ENCODE measurements at regions not wholly inside any gene's neighbourhood (a gene's known extent, or its start where the extent isn't known, plus 50 kb on each side); places are given as distances from the start of the nearest gene placed in this dataset.
"Not testable (repeated sequence)": the region's sequence is repeated elsewhere in the genome, so short reads cannot be mapped to it uniquely, and the experiment has no call there.

DNA sequence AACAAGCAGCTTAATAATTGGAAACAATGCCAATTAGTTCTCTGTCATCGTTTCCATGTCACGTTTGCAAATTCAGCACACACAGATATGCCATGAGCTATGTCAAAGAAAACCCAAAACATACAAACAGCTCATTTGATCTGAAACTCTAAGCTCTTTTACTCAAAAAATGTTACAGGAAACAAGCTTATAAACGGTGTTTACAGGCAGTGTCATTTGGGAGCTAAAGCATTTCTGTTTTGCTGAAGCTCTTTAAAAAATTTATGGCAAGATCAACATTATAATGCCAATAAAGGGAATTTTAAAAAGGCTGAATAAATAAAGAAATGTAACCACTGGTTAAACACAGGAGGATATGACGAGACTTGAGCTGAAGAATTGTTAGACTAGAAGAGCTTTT, 94.0 kb upstream of the HS3ST2 start:
- DNase-seq (ENCODE audit: low spot score) = no peak

DNA sequence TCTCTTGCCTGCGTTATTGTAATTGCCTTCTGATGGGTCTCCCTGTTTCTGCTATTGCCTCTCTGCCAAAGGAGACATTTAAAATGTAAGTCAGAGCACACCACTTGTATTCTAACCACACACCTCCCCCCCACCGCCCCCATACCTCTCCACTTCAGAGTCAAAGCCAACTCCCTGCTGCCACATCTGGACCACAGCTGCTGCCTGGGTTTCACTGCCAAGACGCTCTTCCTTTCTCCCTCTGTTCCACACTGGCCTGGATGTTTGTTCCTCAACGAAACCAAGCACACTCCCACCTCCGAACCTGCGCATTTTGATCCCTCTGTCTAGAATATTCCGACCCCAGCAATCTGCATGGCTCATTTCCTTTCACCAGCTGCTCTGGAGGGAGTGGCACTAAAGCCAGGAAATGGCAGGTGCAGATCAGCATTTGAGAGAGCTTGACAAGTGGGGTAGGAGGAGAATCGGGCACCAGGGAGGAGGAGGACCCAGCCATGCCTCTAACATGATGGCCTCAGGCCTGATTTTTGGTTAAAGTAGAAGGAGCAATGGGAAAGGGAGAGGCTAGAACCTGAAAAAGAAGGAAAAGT, 92.4 kb upstream of the HS3ST2 start:
- DNase-seq (ENCODE audit: low spot score) = no peak

DNA sequence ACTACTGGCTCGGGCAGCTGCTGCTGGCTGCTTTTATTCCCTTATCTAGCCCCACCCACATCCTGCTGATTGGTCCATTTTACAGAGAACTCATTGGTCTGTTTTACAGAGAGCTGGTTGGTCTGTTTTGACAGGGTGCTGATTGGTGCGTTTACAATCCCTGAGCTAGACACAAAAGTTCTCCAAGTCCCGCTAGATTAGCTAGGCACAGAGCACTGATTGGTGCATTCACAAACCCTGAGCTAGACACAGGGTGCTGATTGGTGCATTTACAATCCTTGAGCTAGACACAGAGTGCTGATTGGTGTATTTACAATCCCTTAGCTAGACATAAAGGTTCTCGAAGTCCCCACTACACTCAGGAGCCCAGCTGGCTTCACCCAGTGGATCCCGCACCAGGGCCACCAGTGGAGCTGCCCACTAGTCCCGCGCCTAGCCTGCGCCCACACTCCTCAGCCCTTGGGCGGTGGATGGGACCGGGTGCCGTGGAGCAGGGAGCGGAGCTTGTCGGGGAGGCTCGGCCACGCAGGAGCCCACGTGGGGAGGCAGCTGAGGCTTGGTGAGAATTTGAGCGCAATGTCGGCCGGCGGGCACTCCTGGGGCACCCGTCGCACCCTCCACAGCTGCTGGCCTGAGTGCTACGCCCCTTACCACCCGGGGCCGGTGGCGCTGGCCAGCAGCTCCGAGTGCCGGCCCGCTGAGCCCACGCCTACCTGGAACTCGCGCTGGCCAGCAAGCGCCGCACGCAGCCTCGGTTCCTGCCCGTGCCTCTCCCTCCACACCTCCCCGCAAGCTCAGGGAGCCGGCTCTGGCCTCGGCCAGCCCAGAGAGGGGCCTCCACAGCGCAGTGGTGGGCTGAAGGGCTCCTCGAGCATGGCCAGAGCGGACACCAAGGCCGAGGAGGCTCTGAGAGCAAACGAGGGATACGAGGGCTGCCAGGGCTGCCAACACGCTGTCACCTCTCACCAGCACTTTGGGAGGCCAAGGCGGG, 91.1 kb upstream of the HS3ST2 start:
- not testable (repeated sequence) for DNase-seq (ENCODE audit: low spot score)

DNA sequence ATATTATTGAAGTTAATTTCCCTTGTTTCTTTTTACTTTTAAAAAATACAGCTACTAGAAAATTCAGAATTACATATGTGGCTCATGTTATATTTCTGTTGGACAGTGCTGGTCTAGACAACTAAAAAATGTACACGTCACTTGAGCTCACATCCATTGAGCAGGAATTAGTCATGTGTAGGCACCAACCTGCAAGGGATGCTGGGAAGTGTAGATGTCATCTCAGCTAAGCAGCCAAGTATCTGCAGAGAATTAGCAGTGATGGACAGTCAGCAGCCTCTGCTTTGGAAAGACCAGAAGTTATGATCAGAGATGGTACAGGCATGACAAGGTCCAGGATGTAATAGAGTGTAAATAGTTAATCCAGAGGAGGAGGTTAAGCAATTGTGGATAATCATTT, 87.1 kb upstream of the HS3ST2 start:
- no peak for DNase-seq (ENCODE audit: low spot score)

DNA sequence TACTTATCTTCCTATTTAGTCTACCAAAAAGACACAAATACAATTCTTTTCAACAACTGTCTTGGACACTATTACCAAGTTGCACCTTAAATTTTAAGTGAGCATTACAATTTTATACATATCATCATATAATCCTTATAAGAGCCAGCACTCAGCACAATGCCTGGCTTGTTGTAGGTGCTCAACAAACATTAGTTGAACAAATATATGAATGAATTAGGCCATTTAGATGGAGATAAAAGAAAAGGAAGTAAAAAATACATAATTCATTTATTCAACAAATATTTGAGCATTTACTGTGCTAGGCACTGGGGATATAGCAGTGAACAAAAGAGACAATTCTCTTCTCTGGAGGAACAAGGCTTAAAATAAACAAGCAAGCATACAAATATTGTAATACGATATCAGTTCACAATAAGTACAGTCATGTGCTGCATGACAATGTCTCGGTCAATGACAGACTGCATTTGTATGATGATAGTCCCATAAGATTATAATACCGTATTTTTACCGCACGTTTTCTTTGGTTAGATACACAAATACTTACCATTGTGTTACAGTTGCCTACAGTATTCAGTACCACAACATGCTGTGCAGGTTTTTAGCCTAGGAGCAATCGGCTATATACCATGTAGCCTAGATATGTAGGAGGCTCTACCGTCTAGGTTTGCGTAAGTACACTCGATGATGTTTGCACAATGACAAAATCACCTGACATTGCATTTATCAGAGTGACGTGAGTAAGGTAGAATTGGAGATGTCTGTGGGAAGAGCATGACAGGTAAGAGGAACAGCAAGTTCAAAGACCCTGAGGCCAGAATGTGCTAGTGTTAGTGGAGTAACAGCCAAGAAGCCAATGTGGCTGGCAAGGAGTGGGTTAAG, 86.4 kb upstream of the HS3ST2 start:
- no peak for DNase-seq (ENCODE audit: low spot score)

DNA sequence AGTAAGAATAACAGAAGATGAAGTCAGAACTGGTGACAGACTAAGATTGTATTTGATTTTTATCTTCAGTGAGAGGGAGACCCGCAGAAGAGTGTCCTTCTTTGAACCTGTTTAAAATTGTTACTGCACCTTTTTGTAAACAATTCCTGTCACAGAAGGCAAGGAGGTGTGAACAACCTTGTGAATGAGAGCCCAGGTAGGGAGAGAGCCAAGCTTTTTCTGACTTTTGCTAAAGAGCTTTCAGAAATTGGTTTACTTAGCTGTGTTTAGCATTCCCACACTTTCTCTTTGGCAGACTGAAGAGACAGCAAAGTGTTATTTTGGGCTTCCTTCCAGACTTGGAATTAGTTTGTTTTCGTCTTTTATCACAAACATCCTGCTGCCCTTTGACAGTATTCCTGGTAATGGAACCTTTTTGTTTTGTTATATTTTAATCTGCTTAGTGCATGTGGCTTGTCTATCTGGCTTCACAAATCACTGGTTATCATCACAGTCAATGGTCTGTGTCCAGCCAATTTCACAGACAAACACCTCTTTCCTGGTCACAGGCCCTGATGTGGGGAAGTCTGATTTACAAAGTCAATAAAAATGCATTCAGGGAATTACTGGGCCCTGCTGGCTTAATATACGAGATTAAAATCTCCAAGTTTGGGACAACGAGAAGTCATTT, 85.7 kb upstream of the HS3ST2 start:
- DNase-seq (ENCODE audit: low spot score) = no peak

DNA sequence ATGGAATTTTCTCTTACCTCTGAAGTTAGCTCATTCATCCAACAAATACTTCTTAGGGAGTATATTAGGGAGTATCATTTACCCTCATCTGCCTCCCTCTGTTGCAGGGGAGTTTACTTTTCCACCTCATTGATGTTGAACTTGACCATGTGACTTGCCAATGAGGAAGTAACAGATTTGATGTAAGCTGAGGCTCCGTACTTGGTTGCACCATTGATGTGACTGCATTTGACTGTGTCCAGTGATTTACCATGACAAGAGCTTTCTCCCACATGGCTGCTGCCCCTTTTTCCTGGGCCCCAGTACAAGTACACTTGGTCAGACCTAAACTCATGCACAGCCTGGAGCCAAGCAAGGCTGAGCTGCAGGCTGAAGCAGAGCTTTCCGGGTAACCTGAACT, 81.6 kb upstream of the HS3ST2 start:
- no peak for DNase-seq (ENCODE audit: low spot score)

DNA sequence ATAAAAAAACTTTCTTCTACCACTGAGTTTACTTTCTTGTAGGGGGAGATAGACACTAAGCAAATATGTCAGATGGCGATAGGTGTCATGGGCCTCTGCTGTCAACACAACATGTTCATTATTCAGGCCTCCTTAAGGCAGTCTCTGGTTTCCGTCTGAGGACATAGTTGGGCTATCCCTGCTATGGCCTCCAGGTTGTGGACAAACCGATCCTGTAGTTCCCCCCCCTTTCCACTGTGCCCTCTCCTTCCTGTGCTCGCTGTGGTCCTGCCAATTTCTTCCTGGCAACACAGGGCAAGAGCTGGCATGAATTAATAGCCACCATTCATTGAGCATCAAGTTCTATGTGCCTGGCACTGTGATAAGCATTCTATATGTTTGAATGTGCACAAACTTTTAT, 81.0 kb upstream of the HS3ST2 start:
- no peak for DNase-seq (ENCODE audit: low spot score)

DNA sequence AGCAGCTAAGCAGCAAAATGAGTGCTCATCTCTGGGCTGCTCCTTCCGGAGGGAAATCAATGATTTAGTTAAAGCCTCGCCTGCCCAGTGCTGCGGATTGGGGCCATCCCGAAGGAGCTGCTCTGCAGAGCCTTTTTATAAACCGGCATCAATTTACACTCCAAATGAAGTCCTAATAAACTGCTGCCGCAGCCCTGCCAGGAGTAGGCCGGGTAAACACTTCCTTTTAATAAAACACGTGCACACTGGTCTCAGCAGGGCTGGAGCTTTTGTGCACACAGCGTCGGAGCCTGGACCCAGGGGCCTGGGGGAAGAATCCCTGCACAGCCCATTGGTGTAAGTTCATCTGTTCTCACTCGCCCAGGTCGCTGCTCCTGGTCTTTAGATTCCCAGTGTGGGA, 79.6 kb upstream of the HS3ST2 start:
- no peak for DNase-seq (ENCODE audit: low spot score)

DNA sequence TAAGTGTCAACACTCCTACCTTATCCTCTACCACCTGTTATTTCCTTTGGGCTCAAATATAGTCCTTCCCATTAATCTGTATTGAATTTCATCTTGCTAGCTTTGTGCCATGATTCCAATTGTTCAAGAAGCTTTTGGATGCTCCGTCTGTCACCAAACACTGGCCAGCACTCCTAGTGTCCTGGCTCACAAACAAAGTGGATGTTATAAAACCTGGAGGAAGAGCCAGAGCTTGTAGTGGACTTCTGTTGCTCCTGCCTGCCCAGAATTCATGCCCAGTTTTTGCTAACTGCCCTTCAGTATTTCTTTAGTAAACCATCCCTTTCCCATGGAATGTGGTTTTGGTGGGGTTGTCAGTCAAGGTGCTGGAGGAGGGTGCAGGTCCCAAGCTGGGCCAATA, 77.2 kb upstream of the HS3ST2 start:
- DNase-seq (ENCODE audit: low spot score) = no peak

DNA sequence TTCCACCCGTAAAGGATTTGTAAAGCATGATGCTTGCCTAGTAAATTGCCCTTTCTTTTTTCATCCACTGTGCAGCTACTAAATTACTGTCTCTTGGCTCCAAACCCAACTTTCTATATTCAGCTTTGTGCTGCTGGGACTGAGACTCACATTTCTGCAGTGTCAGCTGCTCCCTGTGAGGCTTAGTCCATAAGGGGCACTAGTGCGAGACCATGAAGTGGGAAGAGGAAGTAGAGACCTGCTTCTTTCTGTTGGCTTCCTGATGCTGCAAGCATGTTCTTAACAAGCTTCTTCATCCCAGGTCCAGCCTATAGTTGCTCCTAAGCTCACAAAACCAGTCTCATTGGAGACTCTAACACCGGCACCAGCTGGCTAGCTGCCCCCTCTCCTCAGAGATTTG, 74.9 kb upstream of the HS3ST2 start:
- DNase-seq (ENCODE audit: low spot score) = no peak

DNA sequence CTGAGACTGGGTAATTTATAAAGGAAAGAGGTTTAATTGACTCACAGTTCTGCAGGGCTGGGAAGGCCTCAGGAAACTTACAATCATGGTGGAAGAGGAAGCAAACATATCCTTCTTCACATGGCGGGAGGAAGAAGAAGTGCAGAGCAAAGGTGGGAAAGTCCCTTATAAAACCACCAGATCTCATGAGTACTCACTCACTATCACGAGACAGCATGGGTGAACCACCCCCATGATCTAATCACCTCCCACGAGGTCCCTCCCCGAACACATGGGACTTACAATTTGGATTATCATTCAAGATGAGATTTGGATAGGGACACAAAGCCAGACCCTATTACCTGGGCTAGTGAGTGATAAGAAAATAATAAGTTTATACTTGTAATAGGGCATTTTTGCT, 70.6 kb upstream of the HS3ST2 start:
- DNase-seq (ENCODE audit: low spot score) = no peak

DNA sequence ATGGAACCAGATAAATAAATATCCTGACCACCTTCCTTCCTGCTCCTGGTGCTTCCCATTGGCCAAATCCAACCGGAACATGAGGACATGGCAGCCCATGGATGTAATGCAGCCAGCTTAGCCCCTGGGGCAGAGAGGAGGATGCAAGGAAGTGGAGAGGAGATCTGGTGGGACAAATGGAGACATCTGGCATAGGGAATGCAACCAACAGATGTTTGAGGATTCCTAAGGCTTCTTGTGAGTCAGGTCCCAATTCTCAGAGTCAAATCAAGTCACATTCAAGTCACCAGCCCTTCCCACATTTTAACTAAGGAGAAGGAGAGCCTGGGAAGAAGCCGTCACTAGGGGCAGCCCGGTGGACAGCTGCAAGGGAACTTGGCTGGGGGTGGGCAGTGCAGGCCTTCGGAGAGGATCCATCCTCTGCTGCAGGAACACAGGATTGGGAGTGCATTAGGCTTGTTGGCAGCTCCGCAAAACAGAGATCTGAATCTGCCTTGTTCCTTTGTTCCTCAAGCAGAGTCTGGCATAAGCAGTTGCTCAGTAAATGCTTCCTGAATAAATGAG, 62.8 kb upstream of the HS3ST2 start:
- DNase-seq (ENCODE audit: low spot score) = no peak

DNA sequence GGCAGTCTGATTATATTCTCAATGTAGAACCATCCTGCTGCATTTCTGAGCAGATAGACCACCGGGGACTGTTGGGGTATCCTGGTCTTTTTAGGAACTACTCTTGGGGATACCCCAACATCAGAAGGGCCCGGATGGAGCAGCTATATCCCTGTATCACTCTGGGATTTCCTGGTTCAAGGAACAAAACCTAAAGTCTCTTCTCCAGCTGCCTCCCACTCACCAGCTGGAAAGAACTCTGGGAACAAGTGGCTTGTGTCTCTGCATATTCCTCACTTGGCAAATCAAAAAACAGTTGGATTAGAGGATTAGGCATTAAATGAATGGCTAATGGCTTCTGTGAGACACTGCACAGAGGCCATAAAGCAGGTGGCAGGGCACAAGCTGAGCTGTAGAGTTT, 62.3 kb upstream of the HS3ST2 start:
- no peak for DNase-seq (ENCODE audit: low spot score)

DNA sequence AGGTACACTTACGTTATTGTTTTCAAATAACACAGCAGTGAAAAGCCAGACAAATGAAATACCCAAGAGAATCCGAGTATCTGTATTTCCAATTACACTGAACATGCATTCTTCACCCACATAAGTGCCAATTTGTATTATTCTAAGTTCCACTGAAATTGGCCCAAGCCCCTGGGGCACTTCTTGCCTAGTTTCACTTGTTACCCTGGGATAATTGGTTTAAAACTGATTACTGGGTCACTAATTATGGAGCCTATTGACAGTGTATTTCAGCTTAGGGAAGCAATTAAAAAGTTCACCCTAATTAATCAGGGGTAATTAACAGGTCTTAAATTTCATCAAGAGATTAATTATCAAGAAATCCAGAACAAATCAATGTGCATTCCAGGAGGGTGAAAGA, 60.5 kb upstream of the HS3ST2 start:
- DNase-seq (ENCODE audit: low spot score) = no peak

DNA sequence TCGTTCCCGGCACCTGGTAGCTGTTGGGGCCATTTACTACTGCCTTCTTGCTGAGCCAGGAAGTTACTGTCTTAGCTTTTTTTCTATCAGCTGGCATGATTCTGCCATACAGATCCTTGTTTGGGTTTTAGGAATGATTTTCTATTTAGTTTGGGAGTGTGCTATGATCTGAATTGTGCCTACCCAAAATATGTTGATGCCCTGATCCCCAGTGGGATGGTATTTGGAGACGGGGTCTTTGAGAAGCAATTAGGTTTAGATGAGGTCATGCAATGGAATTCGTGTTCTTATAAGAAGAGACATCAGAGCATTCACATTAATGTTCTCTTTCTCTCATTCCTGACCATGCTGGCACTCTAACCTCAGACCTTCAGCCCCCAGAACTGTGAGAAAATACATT, 59.4 kb upstream of the HS3ST2 start:
- DNase-seq (ENCODE audit: low spot score) = no peak

DNA sequence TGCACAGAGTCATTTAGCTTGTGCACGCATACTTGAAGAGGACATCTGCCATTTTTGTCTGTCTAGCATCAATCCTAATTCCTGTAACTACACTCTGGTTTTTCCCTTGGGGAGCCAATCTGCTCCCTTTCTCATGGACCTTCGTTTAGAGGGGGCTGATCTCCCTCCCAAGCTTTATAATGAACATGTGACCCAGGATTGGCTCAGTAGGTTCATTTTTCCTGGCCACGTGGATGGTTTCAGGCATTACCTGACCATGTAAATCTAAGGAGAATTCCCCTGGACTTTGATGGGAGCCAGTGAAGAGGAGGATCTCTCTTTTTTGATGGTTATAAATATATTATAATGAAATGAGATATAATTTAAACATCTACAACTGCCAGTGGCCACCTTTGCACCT, 56.8 kb upstream of the HS3ST2 start:
- no peak for DNase-seq (ENCODE audit: low spot score)

DNA sequence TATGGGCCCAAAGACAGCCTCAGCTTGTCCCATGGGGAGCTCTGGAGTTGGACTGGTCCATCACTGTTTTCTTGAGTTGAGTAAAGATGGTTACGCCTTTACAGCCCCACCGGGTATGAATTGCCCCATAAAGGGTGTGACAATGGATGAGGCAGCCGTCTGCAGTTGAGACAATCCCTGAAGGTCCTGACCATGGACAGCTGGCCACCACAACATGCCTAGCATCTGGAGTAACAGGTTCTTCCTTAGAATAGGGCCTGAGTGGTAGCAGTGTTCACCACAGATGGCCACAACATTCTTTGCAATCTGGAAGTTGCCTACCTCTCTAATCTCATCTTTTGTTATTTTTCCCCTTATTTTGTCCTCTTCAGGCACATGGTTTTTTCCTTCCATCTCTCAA, 51.5 kb upstream of the HS3ST2 start:
- DNase-seq (ENCODE audit: low spot score) = no peak

DNA sequence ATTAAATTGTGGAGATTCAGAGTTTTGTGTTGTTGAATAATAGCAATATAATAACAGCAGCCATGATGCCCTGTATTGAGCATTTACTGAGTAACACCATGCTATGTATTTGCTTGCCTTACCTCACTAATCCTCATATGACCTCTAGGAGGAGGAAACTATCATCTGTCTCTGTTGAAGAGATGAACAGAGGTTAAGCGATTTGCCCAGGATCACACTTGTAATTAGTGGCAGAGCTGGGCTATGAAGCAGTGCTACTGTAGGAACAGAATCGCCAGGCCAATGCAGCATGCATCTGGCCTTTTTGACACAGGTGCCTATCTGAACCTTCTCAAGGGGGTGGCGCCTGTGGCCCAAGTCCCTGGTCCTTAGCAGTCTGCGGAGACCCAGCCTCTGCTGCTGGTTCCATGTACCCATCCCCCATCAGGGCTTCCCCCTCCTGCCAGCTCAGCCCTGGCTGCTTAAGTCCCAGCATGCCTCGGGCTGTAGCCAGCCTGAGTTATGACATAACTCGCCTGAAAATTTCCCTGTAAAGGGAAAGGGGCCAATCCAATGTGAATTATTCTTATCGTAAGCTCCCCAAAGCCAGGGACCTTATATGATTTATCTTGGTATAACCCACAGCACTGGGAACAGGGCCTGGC, 50.4 kb upstream of the HS3ST2 start:
- DNase-seq (ENCODE audit: low spot score) = no peak
